ENCODE measurements at regions not wholly inside any gene's neighbourhood (a gene's known extent, or its start where the extent isn't known, plus 50 kb on each side); places are given as distances from the start of the nearest gene placed in this dataset.

DNA sequence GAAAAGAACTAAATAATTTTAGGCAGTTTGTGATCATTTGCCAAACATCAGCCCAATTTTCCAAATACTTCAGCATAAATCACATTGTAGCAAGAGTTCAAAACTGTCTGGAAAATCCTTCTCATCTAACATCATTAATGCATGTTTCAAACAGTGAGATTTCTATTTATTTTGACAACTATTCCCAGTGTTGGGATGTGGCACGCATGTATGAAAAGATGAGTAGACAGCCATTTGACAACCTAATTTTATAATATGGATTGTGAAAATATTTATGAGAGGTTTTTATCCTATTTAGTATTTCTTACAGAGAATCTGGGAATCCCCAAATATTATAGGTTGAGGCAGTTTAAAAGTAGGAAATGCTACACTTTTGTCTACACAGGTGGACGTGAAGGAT is 357.6 kb upstream of the ARID1B start:
- TF ChIP-seq, protein P1, sequence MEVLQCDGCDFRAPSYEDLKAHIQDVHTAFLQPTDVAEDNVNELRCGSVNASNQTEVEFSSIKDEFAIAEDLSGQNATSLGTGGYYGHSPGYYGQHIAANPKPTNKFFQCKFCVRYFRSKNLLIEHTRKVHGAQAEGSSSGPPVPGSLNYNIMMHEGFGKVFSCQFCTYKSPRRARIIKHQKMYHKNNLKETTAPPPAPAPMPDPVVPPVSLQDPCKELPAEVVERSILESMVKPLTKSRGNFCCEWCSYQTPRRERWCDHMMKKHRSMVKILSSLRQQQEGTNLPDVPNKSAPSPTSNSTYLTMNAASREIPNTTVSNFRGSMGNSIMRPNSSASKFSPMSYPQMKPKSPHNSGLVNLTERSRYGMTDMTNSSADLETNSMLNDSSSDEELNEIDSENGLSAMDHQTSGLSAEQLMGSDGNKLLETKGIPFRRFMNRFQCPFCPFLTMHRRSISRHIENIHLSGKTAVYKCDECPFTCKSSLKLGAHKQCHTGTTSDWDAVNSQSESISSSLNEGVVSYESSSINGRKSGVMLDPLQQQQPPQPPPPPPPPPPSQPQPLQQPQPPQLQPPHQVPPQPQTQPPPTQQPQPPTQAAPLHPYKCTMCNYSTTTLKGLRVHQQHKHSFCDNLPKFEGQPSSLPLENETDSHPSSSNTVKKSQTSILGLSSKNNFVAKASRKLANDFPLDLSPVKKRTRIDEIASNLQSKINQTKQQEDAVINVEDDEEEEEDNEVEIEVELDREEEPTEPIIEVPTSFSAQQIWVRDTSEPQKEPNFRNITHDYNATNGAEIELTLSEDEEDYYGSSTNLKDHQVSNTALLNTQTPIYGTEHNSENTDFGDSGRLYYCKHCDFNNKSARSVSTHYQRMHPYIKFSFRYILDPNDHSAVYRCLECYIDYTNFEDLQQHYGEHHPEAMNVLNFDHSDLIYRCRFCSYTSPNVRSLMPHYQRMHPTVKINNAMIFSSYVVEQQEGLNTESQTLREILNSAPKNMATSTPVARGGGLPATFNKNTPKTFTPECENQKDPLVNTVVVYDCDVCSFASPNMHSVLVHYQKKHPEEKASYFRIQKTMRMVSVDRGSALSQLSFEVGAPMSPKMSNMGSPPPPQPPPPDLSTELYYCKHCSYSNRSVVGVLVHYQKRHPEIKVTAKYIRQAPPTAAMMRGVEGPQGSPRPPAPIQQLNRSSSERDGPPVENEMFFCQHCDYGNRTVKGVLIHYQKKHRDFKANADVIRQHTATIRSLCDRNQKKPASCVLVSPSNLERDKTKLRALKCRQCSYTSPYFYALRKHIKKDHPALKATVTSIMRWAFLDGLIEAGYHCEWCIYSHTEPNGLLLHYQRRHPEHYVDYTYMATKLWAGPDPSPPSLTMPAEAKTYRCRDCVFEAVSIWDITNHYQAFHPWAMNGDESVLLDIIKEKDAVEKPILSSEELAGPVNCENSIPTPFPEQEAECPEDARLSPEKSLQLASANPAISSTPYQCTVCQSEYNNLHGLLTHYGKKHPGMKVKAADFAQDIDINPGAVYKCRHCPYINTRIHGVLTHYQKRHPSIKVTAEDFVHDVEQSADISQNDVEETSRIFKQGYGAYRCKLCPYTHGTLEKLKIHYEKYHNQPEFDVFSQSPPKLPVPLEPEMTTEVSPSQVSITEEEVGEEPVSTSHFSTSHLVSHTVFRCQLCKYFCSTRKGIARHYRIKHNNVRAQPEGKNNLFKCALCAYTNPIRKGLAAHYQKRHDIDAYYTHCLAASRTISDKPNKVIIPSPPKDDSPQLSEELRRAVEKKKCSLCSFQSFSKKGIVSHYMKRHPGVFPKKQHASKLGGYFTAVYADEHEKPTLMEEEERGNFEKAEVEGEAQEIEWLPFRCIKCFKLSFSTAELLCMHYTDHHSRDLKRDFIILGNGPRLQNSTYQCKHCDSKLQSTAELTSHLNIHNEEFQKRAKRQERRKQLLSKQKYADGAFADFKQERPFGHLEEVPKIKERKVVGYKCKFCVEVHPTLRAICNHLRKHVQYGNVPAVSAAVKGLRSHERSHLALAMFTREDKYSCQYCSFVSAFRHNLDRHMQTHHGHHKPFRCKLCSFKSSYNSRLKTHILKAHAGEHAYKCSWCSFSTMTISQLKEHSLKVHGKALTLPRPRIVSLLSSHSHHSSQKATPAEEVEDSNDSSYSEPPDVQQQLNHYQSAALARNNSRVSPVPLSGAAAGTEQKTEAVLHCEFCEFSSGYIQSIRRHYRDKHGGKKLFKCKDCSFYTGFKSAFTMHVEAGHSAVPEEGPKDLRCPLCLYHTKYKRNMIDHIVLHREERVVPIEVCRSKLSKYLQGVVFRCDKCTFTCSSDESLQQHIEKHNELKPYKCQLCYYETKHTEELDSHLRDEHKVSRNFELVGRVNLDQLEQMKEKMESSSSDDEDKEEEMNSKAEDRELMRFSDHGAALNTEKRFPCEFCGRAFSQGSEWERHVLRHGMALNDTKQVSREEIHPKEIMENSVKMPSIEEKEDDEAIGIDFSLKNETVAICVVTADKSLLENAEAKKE (CRISPR knock-in tag; IDR thresholded peaks at IDR 0.05), result no peak
- TF ChIP-seq POLR2AphosphoS5 (IDR thresholded peaks at IDR 0.05; ENCODE audit: low read depth) (no peak), NANOG (IDR thresholded peaks at IDR 0.05; ENCODE audit: borderline replicate concordance) (no peak), ZNF114 (CRISPR knock-in tag; IDR thresholded peaks at IDR 0.05) (no peak), EZH2 (IDR thresholded peaks at IDR 0.05; ENCODE audit: low read depth, unreplicated experiment) (no peak)
- TF ChIP-seq, protein P2, sequence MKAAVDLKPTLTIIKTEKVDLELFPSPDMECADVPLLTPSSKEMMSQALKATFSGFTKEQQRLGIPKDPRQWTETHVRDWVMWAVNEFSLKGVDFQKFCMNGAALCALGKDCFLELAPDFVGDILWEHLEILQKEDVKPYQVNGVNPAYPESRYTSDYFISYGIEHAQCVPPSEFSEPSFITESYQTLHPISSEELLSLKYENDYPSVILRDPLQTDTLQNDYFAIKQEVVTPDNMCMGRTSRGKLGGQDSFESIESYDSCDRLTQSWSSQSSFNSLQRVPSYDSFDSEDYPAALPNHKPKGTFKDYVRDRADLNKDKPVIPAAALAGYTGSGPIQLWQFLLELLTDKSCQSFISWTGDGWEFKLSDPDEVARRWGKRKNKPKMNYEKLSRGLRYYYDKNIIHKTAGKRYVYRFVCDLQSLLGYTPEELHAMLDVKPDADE (IDR thresholded peaks at IDR 0.05), result no peak
- no peaks in the 10 kb centered on the region for H3K27me3 ChIP-seq (ENCODE audit: insufficient read depth)
- Mint-ChIP-seq H3K9me3 (peaks cover 30% of the 10 kb centered on the region), H3K36me3 (ENCODE audit: low read depth) (peaks cover 12% of the 10 kb centered on the region; the same call in 2 of the 3 replicates), H3K27ac (no peak overlapping the region), H3K4me3 (no peak overlapping the region), H3K4me1 (no peaks in the 10 kb centered on the region), H3K27me3 (ENCODE audit: insufficient read depth, low read depth, poor library complexity) (peaks cover 1% of the 10 kb centered on the region)
- no peaks in the 10 kb centered on the region for H3K36me3 ChIP-seq (ENCODE audit: insufficient read depth)
- H4K20me1 ChIP-seq (replicated peaks; ENCODE audit: insufficient read depth), result no peaks in the 10 kb centered on the region
- H3K79me2 ChIP-seq (replicated peaks; ENCODE audit: insufficient read depth), result no peaks in the 10 kb centered on the region
- no peak overlapping the region for H3K4me3 ChIP-seq
- no peak overlapping the region for H2AFZ ChIP-seq
- H3K4me1 ChIP-seq (ENCODE audit: insufficient read depth), result no peaks in the 10 kb centered on the region
- H3K9me2 ChIP-seq (ENCODE audit: insufficient read depth), result peaks cover 4% of the 10 kb centered on the region; the same call in 1 of the 2 replicates
- H3K27ac ChIP-seq (ENCODE audit: low read depth), result no peak overlapping the region
- no peaks in the 10 kb centered on the region for H3F3A ChIP-seq (replicated peaks; ENCODE audit: low read depth)
- H3K4me2 ChIP-seq, result no peak overlapping the region
- no peak for DNase-seq (ENCODE audit: low spot score)
- ATAC-seq, result no peak

Measured in GM23338 (cell line).